Calu3 (cell line): ENCODE measurements at regions not wholly inside any gene's neighbourhood (a gene's known extent, or its start where the extent isn't known, plus 50 kb on each side); places are given as distances from the start of the nearest gene placed in this dataset.

Experiments used
- BruUV-seq: library from RNA; stranded (reverse); fragments of 400-500 nt; replicated peaks from 2 replicates; lab custom pipeline; 2021; lab: Mats Ljungman, UMichigan
- CTCF ChIA-PET: fragments of 300-600 bp; sonication (Branson Sonifier 250); formaldehyde crosslinking; loops from one replicate; lab custom pipeline; 2022; ENCODE audit warnings: antibody characterized with exemption; lab: Charles Lee
- DNase-seq: peaks from one replicate; pipeline ENCODE4 v3.0.0; 2022
- H3K27ac Mint-ChIP-seq: one replicate; pipeline ENCODE4 v1.8.0; 2022; ENCODE audit warnings: mixed read lengths; ENCODE audit not compliant: unreplicated experiment
- H3K27me3 Mint-ChIP-seq: one replicate; pipeline ENCODE4 v1.8.0; 2022; ENCODE audit warnings: mixed read lengths; ENCODE audit not compliant: unreplicated experiment
- H3K36me3 Mint-ChIP-seq: one replicate; pipeline ENCODE4 v1.8.0; 2022; ENCODE audit warnings: mild to moderate bottlenecking, moderate library complexity, mixed read lengths; ENCODE audit not compliant: insufficient read depth, unreplicated experiment
- H3K4me1 Mint-ChIP-seq: one replicate; pipeline ENCODE4 v1.8.0; 2022; ENCODE audit warnings: mild to moderate bottlenecking, low read depth, mixed read lengths; ENCODE audit not compliant: unreplicated experiment
- H3K4me3 Mint-ChIP-seq: one replicate; pipeline ENCODE4 v1.8.0; 2022; ENCODE audit warnings: mild to moderate bottlenecking, low read depth, moderate library complexity, mixed read lengths; ENCODE audit not compliant: unreplicated experiment
- H3K9me3 Mint-ChIP-seq: one replicate; pipeline ENCODE4 v1.8.0; 2022; ENCODE audit warnings: low read depth, mixed read lengths; ENCODE audit not compliant: unreplicated experiment
- intact Hi-C: fragments of 100-400 bp; cut with micrococcal nuclease; formaldehyde crosslinking; loops from one replicate; pipeline ENCODE4 v1.10.0; 2022; ENCODE audit not compliant: unreplicated experiment
- TF ChIP-seq, protein P1 (sequence below): fragments of 200-600 bp; IDR thresholded peaks from one replicate; pipeline ENCODE4 v1.8.0; 2022; ENCODE audit warnings: antibody characterized with exemption; ENCODE audit not compliant: unreplicated experiment

DNA sequence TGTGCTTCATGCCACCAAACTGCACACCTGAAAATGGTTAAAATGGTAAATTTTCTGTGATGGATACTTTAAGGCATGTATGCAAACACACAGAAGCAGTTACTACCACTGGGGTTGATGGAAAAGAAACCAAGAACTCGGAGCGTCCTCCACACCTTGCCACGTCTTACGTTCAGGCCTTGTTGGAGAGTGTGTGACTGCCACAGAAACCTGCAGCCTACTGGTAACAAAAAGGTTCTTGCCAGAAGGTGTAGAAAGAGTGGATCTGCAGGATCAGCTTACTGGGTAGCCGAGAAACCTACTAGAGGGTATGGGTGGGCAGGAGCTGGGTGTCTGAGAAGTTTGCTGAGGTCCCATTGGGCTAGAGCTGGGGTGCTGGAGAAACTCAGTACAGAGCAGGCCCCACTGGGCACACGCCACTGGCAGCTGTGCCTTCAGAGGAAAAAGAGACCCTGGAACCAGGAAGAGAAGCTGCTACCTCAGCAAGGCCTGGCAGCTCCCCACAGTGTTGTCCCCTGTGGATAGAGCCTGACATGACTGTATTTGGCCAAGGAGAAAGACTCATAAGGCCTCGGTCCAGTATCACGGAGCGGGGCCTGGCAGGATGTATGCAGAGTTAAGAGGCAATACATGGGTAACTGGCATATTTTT, 204.6 kb downstream of the SEC14L1 start:
- BruUV-seq, result no TSS peak
- CTCF ChIA-PET, result interaction anchor here (0.7 kb wide), 1 partner anchor 68 kb away, joined by 3 read pairs; no protein-coding TSS in a partner anchor
- H3K27ac Mint-ChIP-seq, result no peak overlapping the region
- DNase-seq, result no peak
- no peaks in the 10 kb centered on the region for H3K27me3 Mint-ChIP-seq
- H3K4me3 Mint-ChIP-seq, result no peak overlapping the region
- TF ChIP-seq, protein P1, sequence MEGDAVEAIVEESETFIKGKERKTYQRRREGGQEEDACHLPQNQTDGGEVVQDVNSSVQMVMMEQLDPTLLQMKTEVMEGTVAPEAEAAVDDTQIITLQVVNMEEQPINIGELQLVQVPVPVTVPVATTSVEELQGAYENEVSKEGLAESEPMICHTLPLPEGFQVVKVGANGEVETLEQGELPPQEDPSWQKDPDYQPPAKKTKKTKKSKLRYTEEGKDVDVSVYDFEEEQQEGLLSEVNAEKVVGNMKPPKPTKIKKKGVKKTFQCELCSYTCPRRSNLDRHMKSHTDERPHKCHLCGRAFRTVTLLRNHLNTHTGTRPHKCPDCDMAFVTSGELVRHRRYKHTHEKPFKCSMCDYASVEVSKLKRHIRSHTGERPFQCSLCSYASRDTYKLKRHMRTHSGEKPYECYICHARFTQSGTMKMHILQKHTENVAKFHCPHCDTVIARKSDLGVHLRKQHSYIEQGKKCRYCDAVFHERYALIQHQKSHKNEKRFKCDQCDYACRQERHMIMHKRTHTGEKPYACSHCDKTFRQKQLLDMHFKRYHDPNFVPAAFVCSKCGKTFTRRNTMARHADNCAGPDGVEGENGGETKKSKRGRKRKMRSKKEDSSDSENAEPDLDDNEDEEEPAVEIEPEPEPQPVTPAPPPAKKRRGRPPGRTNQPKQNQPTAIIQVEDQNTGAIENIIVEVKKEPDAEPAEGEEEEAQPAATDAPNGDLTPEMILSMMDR, result no peak
- H3K36me3 Mint-ChIP-seq, result peaks cover 40% of the 10 kb centered on the region
- intact Hi-C loops, result no loop called here
- no peaks in the 10 kb centered on the region for H3K9me3 Mint-ChIP-seq
- peaks cover 56% of the 10 kb centered on the region for H3K4me1 Mint-ChIP-seq

DNA sequence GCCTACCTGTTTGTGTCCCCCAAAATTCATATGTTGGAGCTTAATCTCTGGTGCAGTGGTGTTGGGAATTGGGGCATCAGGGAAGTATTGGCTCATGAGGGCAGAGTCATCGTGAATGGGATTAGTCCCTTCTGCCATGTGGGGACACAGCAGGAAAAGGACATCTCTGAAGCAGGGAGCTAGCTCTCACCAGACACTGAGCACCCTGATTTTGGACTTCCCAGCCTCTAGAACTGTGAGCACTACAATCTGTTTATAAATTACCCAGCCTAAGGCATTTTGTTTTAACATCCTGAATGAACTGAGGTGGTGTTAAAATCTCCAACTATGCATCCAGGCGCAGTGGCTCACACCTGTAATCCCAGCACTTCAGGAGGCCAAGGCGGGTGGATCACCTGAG, 206.0 kb downstream of the SEC14L1 start:
- intact Hi-C loops, result no loop called here
- no TSS peak for BruUV-seq
- CTCF ChIA-PET, result no interaction called here
- Mint-ChIP-seq H3K4me1 (peaks cover 50% of the 10 kb centered on the region), H3K27ac (no peak overlapping the region), H3K4me3 (no peak overlapping the region), H3K36me3 (peaks cover 41% of the 10 kb centered on the region), H3K27me3 (no peaks in the 10 kb centered on the region), H3K9me3 (no peaks in the 10 kb centered on the region)
- DNase-seq, result no peak
- TF ChIP-seq, protein P1, result no peak

DNA sequence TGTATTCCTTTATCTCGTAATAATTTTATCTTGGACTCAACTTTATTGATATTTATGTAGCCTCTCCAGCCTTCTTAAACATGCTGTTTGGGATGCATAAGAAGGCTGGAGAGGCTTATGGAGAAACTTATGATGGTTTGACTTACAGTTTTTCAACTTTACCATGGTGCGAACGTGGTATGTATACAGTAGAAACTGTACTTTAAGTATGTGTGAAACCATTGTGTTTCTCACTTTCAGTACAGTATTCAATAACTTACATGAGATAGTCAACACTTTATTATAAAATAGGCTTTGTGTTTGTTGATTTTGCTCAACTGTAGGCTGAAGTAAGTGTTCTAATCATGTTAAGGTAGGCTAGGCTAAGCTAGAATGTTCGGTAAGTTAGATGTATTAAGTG, 206.8 kb downstream of the SEC14L1 start:
- no peak overlapping the region for H3K4me3 Mint-ChIP-seq
- peaks cover 44% of the 10 kb centered on the region for H3K4me1 Mint-ChIP-seq
- CTCF ChIA-PET, result interaction anchor here (0.6 kb wide), 1 partner anchor 43 kb away, joined by 3 read pairs; no protein-coding TSS in a partner anchor

DNA sequence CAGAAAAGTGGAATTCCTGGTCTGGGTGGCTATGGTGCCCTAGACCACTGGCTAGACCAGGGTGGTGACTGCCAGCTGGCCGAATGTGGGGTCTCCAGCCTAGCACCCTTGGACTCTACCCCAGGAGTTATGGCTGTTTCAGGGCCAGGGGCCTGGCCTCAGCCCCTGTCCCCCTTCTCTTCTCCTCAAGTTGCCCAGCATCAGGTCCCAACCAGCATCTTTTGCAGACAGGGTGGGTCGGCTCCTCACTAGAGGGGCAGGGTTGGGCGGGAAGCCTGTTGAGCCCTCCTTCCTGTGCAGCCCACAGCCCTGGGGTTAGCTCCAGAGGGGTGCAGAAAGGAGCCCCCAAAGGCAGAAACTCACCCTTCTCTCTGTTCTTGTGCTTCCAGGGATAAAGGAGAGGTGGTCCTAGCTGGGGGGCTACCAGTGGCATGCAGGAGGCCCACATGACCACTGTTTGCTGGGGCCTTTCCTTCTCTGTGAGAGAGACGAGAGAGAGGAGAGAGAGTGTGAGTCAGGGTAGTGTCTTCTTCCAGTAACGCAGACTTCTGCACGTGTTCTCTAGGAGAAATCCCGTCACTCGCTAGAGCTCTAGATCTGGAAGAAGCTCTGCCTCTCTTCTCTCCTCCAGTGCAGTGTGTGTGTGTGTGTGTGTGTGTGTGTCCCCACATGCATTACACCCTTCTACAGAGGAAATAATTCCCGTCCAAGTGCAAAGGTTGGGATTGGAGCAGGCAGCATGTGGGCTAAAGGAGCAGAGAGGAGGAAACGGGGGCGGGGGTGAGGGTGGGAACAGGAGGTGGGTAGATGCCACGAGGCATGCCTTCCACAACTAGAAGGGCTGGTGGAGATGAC, 209.4 kb downstream of the SEC14L1 start:
- no TSS peak for BruUV-seq
- CTCF ChIA-PET, result no interaction called here
- H3K9me3 Mint-ChIP-seq, result no peaks in the 10 kb centered on the region
- H3K4me1 Mint-ChIP-seq, result peaks cover 45% of the 10 kb centered on the region
- peaks cover 45% of the 10 kb centered on the region for H3K36me3 Mint-ChIP-seq
- intact Hi-C loops, result no loop called here
- H3K27me3 Mint-ChIP-seq, result no peaks in the 10 kb centered on the region
- no peak for DNase-seq
- TF ChIP-seq, protein P1, result no peak
- H3K4me3 Mint-ChIP-seq, result no peak overlapping the region
- peak overlapping the region; percentile 39 for H3K27ac Mint-ChIP-seq

More for the DNA sequence above, 206.8 kb downstream of the SEC14L1 start:
- H3K9me3 Mint-ChIP-seq, result no peaks in the 10 kb centered on the region
- no peak for DNase-seq
- H3K27me3 Mint-ChIP-seq, result no peaks in the 10 kb centered on the region
- H3K27ac Mint-ChIP-seq, result no peak overlapping the region
- H3K36me3 Mint-ChIP-seq, result peaks cover 41% of the 10 kb centered on the region
- intact Hi-C loops, result no loop called here
- TF ChIP-seq, protein P1, result no peak
- BruUV-seq, result no TSS peak
